ENCODE measurements at regions not wholly inside any gene's neighbourhood (a gene's known extent, or its start where the extent isn't known, plus 50 kb on each side); places are given as distances from the start of the nearest gene placed in this dataset.

GRCh38 chr10:128568491-128568890, 442.3 kb upstream of the MKI67 start:
- Histone ChIP-seq H3K4me3 (ENCODE audit: low read length) (no peak overlapping the region), H3K9me3 (ENCODE audit: insufficient read depth, low read length) (no peaks in the 10 kb centered on the region), H3K4me1 (ENCODE audit: low read length) (no peaks in the 10 kb centered on the region), H3K27ac (ENCODE audit: low read length) (no peak overlapping the region), H3K79me2 (ENCODE audit: low read length) (no peaks in the 10 kb centered on the region), H3K4me2 (ENCODE audit: low read length) (no peak overlapping the region), H3K36me3 (replicated peaks; ENCODE audit: low read depth, low read length) (no peaks in the 10 kb centered on the region), H3K9ac (ENCODE audit: low read length) (no peak overlapping the region), H3K27me3 (ENCODE audit: low read depth, low read length) (no peaks in the 10 kb centered on the region), H4K20me1 (ENCODE audit: insufficient read depth, low read length) (no peaks in the 10 kb centered on the region), H2AFZ (ENCODE audit: low read depth, low read length) (no peak overlapping the region)
- TF ChIP-seq EZH2phosphoT487 (IDR thresholded peaks at IDR 0.05; ENCODE audit: low read depth) (no peak), CTCF (IDR thresholded peaks at IDR 0.05; ENCODE audit: low read depth, low read length) (no peak)

GRCh38 chr10:128568990-128569945, 443.0 kb upstream of the MKI67 start:
- Histone ChIP-seq H3K4me1 (ENCODE audit: low read length) (no peaks in the 10 kb centered on the region), H3K27ac (ENCODE audit: low read length) (no peak overlapping the region), H2AFZ (ENCODE audit: low read depth, low read length) (no peak overlapping the region), H3K9ac (ENCODE audit: low read length) (no peak overlapping the region), H3K4me3 (ENCODE audit: low read length) (no peak overlapping the region), H3K36me3 (replicated peaks; ENCODE audit: low read depth, low read length) (no peaks in the 10 kb centered on the region), H3K4me2 (ENCODE audit: low read length) (no peak overlapping the region), H3K79me2 (ENCODE audit: low read length) (no peaks in the 10 kb centered on the region), H3K9me3 (ENCODE audit: insufficient read depth, low read length) (no peaks in the 10 kb centered on the region), H3K27me3 (ENCODE audit: low read depth, low read length) (no peaks in the 10 kb centered on the region), H4K20me1 (ENCODE audit: insufficient read depth, low read length) (no peaks in the 10 kb centered on the region)
- TF ChIP-seq CTCF (IDR thresholded peaks at IDR 0.05; ENCODE audit: low read depth, low read length) (no peak), EZH2phosphoT487 (IDR thresholded peaks at IDR 0.05; ENCODE audit: low read depth) (no peak)

- TF ChIP-seq EZH2phosphoT487 (IDR thresholded peaks at IDR 0.05; ENCODE audit: low read depth), result no peak
- no peak for TF ChIP-seq CTCF (IDR thresholded peaks at IDR 0.05; ENCODE audit: low read depth, low read length)
- Histone ChIP-seq H3K79me2 (ENCODE audit: low read length) (no peaks in the 10 kb centered on the region), H4K20me1 (ENCODE audit: insufficient read depth, low read length) (no peaks in the 10 kb centered on the region), H3K4me3 (ENCODE audit: low read length) (no peak overlapping the region), H3K36me3 (replicated peaks; ENCODE audit: low read depth, low read length) (no peaks in the 10 kb centered on the region), H3K27me3 (ENCODE audit: low read depth, low read length) (no peaks in the 10 kb centered on the region), H3K4me2 (ENCODE audit: low read length) (no peak overlapping the region), H3K27ac (ENCODE audit: low read length) (no peak overlapping the region), H2AFZ (ENCODE audit: low read depth, low read length) (no peak overlapping the region), H3K9me3 (ENCODE audit: insufficient read depth, low read length) (no peaks in the 10 kb centered on the region), H3K4me1 (ENCODE audit: low read length) (no peaks in the 10 kb centered on the region), H3K9ac (ENCODE audit: low read length) (no peak overlapping the region)
These were observed 444.2 kb upstream of the MKI67 start for GRCh38 chr10:128570319-128570995.

- H3K27ac ChIP-seq (ENCODE audit: low read length), result no peak overlapping the region
- H3K36me3 ChIP-seq (replicated peaks; ENCODE audit: low read depth, low read length), result no peaks in the 10 kb centered on the region
- no peak overlapping the region for H2AFZ ChIP-seq (ENCODE audit: low read depth, low read length)
- H3K4me1 ChIP-seq (ENCODE audit: low read length), result no peaks in the 10 kb centered on the region
- no peaks in the 10 kb centered on the region for H4K20me1 ChIP-seq (ENCODE audit: insufficient read depth, low read length)
- H3K9ac ChIP-seq (ENCODE audit: low read length), result no peak overlapping the region
- H3K27me3 ChIP-seq (ENCODE audit: low read depth, low read length), result no peaks in the 10 kb centered on the region
- TF ChIP-seq CTCF (IDR thresholded peaks at IDR 0.05; ENCODE audit: low read depth, low read length) (no peak), EZH2phosphoT487 (IDR thresholded peaks at IDR 0.05; ENCODE audit: low read depth) (no peak)
- H3K79me2 ChIP-seq (ENCODE audit: low read length), result no peaks in the 10 kb centered on the region
- no peaks in the 10 kb centered on the region for H3K9me3 ChIP-seq (ENCODE audit: insufficient read depth, low read length)
- H3K4me2 ChIP-seq (ENCODE audit: low read length), result no peak overlapping the region
- no peak overlapping the region for H3K4me3 ChIP-seq (ENCODE audit: low read length)
These were observed 444.8 kb upstream of the MKI67 start for GRCh38 chr10:128571071-128571470.

All from OCI-LY3 (cell line).